ENCODE measurements at regions not wholly inside any gene's neighbourhood (a gene's known extent, or its start where the extent isn't known, plus 50 kb on each side); places are given as distances from the start of the nearest gene placed in this dataset.

DNA sequence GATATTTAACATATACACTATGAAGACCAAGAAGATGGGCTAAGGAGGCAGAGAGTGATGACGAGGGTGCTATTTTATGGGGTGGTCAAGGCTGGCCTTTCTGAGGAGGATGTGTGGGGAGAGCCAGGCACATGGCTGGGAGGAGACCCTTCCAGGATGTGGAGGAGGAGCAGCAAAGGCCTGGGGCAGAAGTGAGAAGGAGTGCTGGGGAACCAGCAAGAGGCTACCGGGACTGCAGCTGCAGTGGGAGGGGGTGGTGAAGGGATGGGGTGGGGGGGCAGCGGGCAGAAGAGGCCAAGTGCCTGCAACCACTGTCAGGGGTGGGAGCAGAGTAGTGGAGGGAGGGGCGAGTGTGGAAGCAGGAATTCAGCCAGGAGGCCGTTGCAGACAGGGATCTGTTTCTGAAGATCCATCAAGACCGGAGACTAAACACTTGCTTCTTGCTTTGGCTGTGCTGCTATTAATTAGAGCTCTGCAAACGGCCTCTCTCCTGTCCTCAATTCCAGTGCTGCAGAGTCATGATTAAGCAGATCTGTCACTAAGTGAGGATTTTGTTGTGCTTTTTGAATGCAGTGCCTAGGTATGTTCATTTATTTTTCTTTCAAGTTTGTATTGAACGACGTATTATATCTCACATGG is 89.9 kb downstream of the IER5 start:
- no peak for TF ChIP-seq POLR2A (IDR thresholded peaks at IDR 0.05)
- no peak for TF ChIP-seq POLR2AphosphoS5 (IDR thresholded peaks at IDR 0.05)
- TF ChIP-seq, protein P1, sequence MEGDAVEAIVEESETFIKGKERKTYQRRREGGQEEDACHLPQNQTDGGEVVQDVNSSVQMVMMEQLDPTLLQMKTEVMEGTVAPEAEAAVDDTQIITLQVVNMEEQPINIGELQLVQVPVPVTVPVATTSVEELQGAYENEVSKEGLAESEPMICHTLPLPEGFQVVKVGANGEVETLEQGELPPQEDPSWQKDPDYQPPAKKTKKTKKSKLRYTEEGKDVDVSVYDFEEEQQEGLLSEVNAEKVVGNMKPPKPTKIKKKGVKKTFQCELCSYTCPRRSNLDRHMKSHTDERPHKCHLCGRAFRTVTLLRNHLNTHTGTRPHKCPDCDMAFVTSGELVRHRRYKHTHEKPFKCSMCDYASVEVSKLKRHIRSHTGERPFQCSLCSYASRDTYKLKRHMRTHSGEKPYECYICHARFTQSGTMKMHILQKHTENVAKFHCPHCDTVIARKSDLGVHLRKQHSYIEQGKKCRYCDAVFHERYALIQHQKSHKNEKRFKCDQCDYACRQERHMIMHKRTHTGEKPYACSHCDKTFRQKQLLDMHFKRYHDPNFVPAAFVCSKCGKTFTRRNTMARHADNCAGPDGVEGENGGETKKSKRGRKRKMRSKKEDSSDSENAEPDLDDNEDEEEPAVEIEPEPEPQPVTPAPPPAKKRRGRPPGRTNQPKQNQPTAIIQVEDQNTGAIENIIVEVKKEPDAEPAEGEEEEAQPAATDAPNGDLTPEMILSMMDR (IDR thresholded peaks at IDR 0.05) = no peak

Measured in gastroesophageal sphincter (tissue), 3 donors.